Ascending aorta (tissue), 2 donors: ENCODE measurements at regions not wholly inside any gene's neighbourhood (a gene's known extent, or its start where the extent isn't known, plus 50 kb on each side); places are given as distances from the start of the nearest gene placed in this dataset.

Experiments used
- DNase-seq, 2 donors: peaks; one replicate each; pipeline ENCODE4 v3.0.0-alpha.2; 2019; ENCODE audit warnings: low spot score in 2 of 2
- H3K27ac ChIP-seq, 2 donors: fragments of 200-600 bp; sonication (generic); one replicate each; pipeline ENCODE4 v1.5.1; 2016 to 2017; ENCODE audit warnings: mild to moderate bottlenecking in 1 of 2
- H3K27me3 ChIP-seq: fragments of 200-600 bp; sonication (generic); one replicate; pipeline ENCODE4 v1.5.1; 2017
- H3K36me3 ChIP-seq, 2 donors: fragments of 200-600 bp; sonication (generic); one replicate each; pipeline ENCODE4 v1.5.1; 2016
- H3K4me1 ChIP-seq, 2 donors: fragments of 200-600 bp; sonication (generic); one replicate each; pipeline ENCODE4 v1.5.1; 2016 to 2017; ENCODE audit warnings: mild to moderate bottlenecking in 1 of 2
- H3K4me3 ChIP-seq, 2 donors: fragments of 200-600 bp; sonication (generic); one replicate each; pipeline ENCODE4 v1.5.1; 2016 to 2017; ENCODE audit warnings: mild to moderate bottlenecking in 1 of 2
- H3K9me3 ChIP-seq, 2 donors: fragments of 200-600 bp; sonication (generic); one replicate each; pipeline ENCODE4 v1.5.1; 2016
- intact Hi-C: fragments of 100-400 bp; cut with DNase I; formaldehyde crosslinking; loops from one replicate; pipeline ENCODE4 v1.15.1; 2023
- TF ChIP-seq, protein P1 (sequence below), 3 experiments: fragments of 200-600 bp in 2 of 3; fragments of 450-650 bp in 1 of 3; sonication (generic) in 2 of 3; IDR thresholded peaks; one replicate each; pipeline ENCODE4 v1.5.1; 2016 to 2019; ENCODE audit warnings: antibody characterized with exemption in 3 of 3, mild to moderate bottlenecking in 1 of 3, moderate library complexity in 1 of 3

DNA sequence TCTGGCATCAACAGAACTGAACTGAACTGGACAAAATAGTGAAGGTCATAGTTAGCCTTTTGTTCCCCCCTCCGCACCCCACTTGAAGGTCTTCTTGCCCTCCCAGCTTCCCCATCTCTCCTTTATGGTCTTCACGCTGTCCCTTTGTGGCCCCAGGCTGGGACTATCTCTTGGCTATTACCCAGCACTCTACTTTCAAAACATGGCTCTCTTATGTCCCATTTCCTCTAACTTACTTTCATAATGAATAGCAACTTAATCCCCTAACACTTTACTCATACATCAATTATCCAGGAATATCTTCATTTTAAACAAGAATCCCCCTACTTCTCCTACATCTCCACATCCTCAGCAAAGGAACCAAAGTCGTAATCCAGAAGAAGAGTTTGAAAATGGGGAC, 135.3 kb upstream of the ITGB1 start:
- no peaks in the 10 kb centered on the region for H3K36me3 ChIP-seq
- no peaks in the 10 kb centered on the region for H3K9me3 ChIP-seq
- no peak overlapping the region for H3K27ac ChIP-seq
- TF ChIP-seq, protein P1, sequence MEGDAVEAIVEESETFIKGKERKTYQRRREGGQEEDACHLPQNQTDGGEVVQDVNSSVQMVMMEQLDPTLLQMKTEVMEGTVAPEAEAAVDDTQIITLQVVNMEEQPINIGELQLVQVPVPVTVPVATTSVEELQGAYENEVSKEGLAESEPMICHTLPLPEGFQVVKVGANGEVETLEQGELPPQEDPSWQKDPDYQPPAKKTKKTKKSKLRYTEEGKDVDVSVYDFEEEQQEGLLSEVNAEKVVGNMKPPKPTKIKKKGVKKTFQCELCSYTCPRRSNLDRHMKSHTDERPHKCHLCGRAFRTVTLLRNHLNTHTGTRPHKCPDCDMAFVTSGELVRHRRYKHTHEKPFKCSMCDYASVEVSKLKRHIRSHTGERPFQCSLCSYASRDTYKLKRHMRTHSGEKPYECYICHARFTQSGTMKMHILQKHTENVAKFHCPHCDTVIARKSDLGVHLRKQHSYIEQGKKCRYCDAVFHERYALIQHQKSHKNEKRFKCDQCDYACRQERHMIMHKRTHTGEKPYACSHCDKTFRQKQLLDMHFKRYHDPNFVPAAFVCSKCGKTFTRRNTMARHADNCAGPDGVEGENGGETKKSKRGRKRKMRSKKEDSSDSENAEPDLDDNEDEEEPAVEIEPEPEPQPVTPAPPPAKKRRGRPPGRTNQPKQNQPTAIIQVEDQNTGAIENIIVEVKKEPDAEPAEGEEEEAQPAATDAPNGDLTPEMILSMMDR (IDR thresholded peaks at IDR 0.05): no peak
- no peak overlapping the region for H3K4me3 ChIP-seq
- no peaks in the 10 kb centered on the region for H3K4me1 ChIP-seq
- DNase-seq: no peak
- intact Hi-C loops: no loop called here
- H3K27me3 ChIP-seq: no peaks in the 10 kb centered on the region

DNA sequence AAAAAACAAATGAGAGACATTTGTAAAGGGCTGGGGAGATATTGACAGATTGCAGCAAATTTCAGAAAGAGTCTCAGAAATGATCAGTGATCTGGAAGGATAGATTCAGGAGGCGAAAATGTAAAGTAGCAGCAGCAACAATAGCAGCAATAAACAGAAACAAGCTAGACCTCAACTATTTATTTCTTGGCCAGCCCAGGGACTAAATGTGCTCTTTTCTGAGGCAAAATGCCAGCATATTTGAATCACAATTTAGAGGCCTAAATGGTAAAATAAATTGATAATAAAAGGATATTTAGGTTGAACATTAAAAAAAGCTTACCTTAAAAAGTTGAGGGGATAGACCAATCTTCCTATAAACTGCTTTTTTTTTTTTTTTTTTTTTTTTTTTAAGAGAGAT, 134.6 kb upstream of the ITGB1 start:
- Histone ChIP-seq H3K4me3 (no peak overlapping the region), H3K9me3 (no peaks in the 10 kb centered on the region), H3K4me1 (no peaks in the 10 kb centered on the region), H3K27ac (no peak overlapping the region), H3K27me3 (no peaks in the 10 kb centered on the region), H3K36me3 (no peaks in the 10 kb centered on the region)
- intact Hi-C loops: no loop called here
- TF ChIP-seq, protein P1 (IDR thresholded peaks at IDR 0.05): no peak
- no peak for DNase-seq

- intact Hi-C loops: no loop called here
- Histone ChIP-seq H3K9me3 (no peaks in the 10 kb centered on the region), H3K36me3 (no peaks in the 10 kb centered on the region), H3K27ac (no peak overlapping the region), H3K27me3 (no peaks in the 10 kb centered on the region), H3K4me3 (no peak overlapping the region), H3K4me1 (no peaks in the 10 kb centered on the region)
- TF ChIP-seq, protein P1 (IDR thresholded peaks at IDR 0.05): no peak
- DNase-seq: no peak
Observed at GRCh38 chr10:33091201-33091600, 133.2 kb upstream of the ITGB1 start.

GRCh38 chr10:33088990-33089389, 131.0 kb upstream of the ITGB1 start:
- Histone ChIP-seq H3K27ac (no peak overlapping the region), H3K4me1 (no peaks in the 10 kb centered on the region), H3K4me3 (no peak overlapping the region), H3K9me3 (no peaks in the 10 kb centered on the region), H3K27me3 (no peaks in the 10 kb centered on the region), H3K36me3 (no peaks in the 10 kb centered on the region)
- no peak for DNase-seq
- intact Hi-C loops: no loop called here
- TF ChIP-seq, protein P1 (IDR thresholded peaks at IDR 0.05): no peak

DNA sequence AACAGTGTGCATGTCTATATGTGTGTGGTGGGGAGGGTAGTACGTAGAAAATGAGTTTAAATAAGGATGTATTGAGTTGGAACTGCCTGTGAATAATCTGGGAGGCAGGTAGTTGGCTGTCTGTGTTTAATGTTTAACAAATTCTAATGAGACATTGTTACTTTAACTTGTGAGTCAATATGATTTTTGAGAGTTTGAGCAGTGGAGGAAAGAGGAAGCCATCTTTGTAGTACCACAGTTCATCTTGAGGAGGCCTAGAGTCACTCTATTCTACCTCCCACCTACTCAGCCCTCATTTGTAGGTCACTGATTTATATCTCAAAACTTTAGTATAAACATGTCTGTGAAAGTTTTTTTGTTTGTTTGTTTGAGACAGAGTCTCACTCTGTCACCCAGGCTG, 129.9 kb upstream of the ITGB1 start:
- TF ChIP-seq, protein P1 (IDR thresholded peaks at IDR 0.05): no peak
- H3K36me3 ChIP-seq: no peaks in the 10 kb centered on the region
- H3K9me3 ChIP-seq: no peaks in the 10 kb centered on the region
- H3K27me3 ChIP-seq: no peaks in the 10 kb centered on the region
- H3K4me1 ChIP-seq: no peaks in the 10 kb centered on the region
- no peak overlapping the region for H3K27ac ChIP-seq
- no peak overlapping the region for H3K4me3 ChIP-seq
- intact Hi-C loops: no loop called here
- no peak for DNase-seq

- no peaks in the 10 kb centered on the region for H3K27me3 ChIP-seq
- DNase-seq: no peak
- intact Hi-C loops: no loop called here
- H3K9me3 ChIP-seq: no peaks in the 10 kb centered on the region
- H3K36me3 ChIP-seq: no peaks in the 10 kb centered on the region
- H3K4me3 ChIP-seq: no peak overlapping the region
- TF ChIP-seq, protein P1 (IDR thresholded peaks at IDR 0.05): no peak
- no peak overlapping the region for H3K27ac ChIP-seq
- H3K4me1 ChIP-seq: no peaks in the 10 kb centered on the region
Observed at GRCh38 chr10:33087152-33087551, 129.1 kb upstream of the ITGB1 start.
